Femur (tissue), 1 donor: ENCODE measurements at regions not wholly inside any gene's neighbourhood (a gene's known extent, or its start where the extent isn't known, plus 50 kb on each side); places are given as distances from the start of the nearest gene placed in this dataset.
"Not testable (repeated sequence)": the region's sequence is repeated elsewhere in the genome, so short reads cannot be mapped to it uniquely, and the experiment has no call there.

ENCODE experiments used
- DNase-seq: peaks from one replicate; pipeline ENCODE4 v3.0.0-alpha.2; 2017

DNA sequence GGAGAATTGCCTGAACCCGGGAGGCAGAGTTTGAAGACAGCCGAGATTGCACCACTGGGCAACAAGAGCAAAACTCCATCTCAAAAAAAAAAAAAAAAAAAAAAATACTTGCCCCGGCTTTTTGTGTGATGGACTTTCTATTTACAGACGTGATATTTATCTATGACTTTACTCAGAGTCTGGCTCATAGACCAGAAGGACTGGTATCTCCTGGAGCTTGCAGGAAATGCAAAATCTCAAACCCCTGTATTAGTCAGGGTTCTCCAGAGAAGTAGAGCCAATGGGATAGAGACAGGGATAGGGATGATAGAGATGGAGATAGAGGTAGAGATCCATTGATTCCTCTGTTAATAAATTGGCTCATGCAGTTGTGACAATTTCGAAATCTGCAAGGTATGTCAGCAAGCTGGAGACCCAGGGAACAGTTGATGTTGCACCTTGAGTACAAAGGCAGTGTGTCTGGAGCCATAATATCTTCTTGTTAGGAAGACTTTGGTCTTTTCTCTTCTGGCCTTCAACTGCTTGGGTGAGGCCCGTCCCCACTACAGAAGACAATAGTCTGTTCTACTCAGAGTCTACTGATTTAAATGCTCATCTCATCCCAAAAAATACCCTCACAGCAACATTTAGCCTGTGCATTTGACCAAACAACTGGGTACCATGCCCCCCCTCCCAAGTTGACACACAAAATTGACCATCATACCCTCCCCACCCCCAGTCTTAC lies 195.4 kb upstream of the MSX2 start:
- DNase-seq = no peak

DNA sequence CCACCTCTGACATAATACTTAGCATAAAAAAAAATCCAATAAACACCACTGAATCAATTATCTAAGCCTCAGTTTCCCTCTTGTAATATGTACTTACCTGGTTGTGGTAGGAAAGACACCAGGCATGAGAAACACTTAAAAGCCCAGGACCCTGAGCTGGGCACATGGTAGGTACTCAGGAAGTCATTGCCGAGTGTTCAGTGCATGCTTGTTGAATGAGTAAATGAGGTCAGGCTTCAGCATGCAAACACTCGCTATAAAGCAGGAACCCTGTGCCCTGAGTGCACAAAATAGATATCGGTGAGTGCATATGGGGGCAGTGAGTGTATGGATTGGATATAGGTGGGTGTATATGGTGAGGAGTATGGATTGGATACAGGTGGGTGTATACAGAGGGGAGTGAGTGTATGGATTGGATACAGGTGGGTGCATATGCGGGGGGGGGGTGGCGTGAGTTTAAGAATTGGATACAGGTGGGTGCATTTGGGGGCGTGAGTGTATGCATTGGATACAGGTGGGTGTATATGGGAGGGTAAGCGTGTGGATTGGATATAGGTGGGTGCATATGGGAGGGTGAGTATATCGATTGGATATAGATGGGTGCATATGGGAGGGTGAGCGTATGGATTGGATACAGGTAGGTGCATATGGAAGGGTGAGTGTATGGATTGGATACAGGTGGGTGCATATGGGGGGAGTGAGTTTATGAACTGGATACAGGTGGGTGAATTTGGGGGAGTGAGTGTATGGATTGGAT lies 194.3 kb upstream of the MSX2 start:
- DNase-seq = no peak

DNA sequence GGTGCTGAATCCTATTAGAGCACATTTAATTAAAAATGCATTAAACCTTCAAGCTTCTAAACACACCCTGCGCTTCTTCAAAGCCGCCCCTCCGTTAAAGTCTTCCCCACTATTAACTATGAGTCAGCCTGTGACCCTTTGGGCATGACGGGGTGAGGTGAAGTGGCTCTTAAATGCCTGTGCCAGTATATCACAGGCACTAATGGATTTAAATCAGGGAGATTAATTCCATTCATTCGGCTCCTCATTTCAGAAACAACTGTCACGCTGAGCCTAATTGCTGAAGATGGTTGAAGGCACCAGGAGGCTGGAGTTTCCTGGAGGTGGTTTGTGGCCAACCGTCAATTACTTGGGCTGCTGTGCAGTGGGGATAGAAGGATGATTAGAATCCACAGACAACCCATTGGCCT lies 192.6 kb upstream of the MSX2 start:
- no peak for DNase-seq

- peak; percentile 46 for DNase-seq
Observed at GRCh38 chr5:174532455-174533453, 191.6 kb upstream of the MSX2 start.

DNA sequence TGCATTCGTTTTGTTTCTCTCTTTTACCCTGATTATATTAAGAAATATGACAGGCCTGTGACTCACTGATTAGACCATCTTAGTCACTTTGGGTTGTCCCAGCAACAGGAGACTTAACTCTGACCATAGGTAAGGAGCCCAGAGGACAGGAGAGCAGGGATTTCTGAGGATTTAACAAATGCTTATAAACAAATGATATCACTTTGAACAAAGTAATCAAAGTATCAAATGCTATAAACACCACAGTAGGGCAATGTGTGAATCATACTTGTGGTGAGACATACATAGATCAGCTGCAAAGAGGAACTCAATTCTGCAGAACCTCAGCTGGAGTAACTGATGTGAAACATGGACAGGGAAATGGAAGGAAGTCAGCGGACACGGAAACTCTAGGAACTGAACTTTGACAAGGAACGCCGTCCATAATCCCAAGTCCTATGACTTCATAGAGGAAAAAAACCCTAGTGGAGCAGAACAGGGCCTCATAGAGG lies 190.6 kb upstream of the MSX2 start:
- DNase-seq = no peak

- DNase-seq = no peak
Observed at GRCh38 chr5:174535669-174536068, 188.7 kb upstream of the MSX2 start.

- DNase-seq = not testable (repeated sequence)
Observed at GRCh38 chr5:174539823-174540222, 184.6 kb upstream of the MSX2 start.

DNA sequence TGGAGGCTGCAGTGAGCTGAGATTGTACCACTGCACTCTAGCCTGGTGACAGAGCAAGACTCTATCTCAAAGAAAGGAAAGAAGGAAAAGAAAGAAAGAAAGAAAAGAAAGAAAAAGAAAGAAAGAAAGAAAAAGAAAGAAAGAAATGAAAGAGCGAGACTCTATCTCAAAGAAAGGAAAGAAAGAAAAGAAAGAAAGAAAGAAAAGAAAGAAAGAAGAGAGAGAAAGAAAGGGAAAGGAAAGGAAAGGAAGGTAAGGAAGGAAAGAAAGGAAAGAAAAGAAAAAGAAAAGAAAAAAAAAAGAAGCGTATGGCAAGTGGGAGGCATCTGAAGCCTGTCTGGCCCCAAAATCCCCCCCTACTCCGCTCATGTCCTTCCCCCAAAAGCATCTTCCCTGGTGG lies 182.3 kb upstream of the MSX2 start:
- DNase-seq = no peak

DNA sequence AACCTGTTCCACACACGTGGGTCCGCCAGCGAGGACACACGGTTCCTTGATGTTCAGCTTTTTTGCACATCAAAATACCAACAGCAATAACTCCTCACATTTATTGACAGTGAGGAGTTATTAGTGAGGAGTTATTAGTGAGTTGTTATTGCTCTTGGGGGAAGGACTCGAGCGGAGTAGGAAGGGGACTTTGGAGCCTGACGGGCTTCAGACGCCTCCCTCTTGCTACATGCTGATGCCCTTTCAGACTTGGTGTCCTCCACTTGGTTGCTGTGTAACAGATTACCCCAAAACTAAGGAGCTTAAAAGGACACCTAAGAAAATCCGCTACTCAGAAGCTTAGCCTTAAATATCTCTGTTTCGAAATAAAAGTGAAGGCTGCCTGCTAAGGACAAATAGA lies 181.9 kb upstream of the MSX2 start:
- DNase-seq = no peak

DNA sequence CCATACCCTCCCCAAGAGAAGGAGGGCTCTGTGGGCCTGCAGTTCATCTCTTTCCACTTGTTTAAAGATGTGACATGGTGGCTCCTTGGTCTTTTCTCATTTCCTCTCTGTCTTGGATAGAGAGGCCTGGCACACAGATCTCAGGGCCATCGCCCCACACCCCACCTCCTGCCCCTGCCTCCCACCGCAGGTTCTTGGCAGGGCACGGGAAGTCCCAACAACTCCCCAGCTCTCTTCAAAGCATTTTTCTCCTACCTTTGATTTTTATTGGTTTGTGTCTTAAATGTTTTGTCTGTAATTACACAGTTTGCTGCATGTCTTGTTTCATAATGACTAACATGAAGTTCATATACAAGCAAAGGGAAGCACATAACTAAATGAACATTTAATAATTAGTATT lies 178.5 kb upstream of the MSX2 start:
- no peak for DNase-seq

DNA sequence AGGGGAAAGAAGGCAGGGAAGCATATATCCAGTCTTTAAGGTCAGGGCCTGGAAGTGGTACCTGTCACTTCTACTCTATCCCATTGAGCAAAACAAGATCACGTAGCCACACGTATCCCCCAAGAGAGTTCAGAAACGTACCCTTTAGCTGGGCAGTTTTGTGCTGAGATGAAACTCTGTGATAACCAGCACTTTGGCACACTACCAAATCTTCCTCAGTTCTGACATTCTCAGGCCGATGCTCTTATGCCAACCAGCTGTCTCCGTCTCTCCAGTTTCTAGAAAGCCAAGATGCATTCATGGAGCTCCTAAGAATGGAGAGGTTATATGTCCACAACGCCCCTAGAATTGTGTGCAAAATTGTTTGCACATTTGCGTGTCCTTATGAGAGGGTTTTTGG lies 176.6 kb upstream of the MSX2 start:
- DNase-seq = no peak

DNA sequence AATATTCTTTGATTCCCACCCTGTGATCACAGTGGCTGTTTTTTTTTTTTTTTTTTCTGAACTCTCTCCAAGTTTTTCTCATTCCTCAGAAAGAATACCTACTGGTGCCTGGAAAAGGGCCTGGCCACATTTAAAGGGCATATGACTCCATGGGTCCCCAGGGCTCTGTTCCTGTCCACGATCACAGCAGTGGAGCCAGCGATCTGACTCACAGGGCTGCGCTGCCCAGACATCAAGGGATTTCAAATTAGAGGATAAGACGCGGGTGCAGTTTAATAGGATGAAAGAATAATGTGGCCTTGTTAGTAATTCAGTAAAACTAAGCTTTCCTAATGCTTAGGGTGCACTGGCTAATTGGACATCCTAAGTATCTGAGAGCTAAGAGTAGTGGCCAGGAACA lies 175.1 kb upstream of the MSX2 start:
- DNase-seq = no peak

DNA sequence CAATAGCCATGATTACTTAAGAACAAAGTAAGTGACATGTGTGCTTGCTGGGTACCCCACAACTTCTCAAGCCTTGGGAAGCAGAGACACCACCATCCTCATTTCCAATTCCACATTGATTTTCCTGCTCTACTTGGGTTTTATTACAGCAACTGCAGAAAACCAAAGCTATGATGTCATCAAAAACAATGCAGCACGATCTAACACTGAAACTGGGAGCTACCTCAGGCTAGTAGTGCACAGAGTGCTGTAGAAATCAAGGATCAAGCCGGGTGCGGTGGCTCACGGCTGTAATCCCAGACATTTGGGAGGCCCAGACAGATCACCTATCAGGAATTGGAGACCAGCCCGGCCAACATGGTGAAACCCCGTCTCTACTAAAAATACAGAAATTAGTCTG lies 174.4 kb upstream of the MSX2 start:
- DNase-seq = no peak

GRCh38 chr5:174552428-174552827 lies 172.0 kb upstream of the MSX2 start:
- DNase-seq = no peak

- peak; percentile 65 for DNase-seq
Observed at GRCh38 chr5:174553556-174553955, 170.8 kb upstream of the MSX2 start.

DNA sequence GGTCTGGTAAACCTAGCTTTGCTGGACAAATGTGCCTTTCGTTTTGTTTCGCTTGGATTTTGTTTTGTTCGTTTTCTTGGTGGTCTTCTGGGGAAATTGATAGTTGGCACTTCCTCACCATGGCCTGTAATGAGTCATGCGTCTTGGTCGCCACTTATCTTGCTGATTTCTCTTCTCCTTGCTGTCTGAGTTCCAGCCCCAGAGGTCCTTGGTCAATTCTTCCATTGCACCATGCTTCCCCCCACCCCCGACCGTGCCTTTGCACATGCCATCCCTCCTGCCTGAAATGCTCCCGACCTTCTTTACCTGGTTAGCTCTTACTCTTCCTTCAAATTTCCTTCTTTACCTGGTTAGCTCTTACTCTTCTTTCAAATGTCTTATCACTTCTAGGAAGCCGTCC lies 168.7 kb upstream of the MSX2 start:
- no peak for DNase-seq

DNA sequence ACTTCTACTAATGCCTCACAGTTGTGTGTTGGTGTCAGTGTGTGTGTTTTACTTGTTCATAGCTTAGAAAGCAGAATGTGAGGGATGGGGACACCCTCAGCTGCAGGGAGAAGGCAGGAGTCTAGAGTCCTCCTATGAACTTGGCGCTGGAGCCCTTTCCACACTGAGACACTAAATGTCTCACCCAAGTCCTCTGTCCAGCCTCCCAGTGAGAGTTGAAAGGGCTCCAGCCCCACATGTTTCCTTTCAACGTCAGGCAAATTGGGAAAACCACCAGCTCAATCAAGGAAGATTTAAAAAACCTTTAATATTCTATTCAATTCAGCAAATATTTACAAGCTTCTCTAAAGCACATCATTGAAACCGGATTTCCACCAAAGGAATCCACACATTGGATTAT lies 167.6 kb upstream of the MSX2 start:
- DNase-seq = no peak

DNA sequence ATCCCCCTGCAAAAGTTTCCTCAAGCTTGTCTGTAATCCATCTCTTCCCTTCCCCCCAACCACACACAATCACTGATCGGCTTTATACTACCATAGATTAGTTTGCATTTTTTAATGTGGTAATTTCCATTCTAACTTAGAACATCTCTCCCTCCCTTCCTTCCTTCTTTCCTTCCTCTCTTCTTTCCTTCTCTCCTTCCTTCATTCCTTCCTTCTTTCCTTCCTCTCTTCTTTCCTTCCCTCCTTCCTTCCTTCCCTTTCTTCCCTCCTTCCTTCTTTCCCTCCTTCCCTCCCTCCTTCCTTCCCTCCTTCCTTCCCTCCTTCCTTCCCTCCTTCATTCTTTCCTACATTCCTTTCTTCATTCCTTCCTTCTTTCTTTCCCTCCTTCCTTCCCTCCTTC lies 166.2 kb upstream of the MSX2 start:
- DNase-seq = no peak

DNA sequence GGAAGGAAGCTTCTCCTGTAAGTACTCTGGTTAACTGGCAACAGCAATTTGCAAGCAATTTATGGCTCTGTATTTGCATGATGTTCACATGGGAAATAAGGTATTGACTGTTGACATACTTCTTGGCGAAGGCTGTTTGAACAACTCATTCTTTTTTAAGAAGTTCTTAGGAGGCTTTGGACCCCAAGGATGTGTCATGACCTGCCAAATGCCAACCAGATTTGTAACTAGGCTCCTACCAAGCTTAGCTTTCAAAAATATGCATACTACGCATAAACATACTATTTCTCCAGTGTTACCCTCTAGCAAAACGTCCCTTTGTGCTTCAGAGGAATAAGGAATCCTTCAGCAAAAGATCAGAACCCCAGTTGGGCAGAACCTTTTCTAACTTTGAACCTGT lies 165.2 kb upstream of the MSX2 start:
- DNase-seq = no peak

DNA sequence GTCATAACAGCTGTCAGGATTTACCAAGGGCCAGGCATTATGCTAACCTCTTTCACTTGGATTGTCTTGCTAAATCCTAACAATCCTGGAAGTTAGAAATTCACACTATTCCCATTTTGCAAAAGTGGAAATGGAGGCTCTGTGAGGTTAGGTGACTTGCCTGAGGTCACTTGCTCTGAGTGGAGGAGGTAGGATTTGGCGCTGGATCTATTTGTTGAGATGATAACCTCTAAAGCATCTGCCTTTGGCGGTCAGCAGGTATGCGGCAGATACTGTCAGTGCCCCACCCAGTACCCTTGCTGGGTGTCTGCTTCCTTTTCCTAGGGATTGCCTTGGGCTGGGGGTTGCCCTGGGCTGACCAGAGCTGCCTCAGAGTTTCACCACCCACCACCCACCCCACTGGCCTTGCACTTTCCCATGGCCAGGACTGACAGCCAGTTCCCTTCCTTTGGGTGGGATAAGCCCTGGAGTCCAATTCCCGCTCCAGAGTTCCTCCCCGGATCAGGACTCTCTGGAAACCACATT lies 164.8 kb upstream of the MSX2 start:
- DNase-seq = no peak

GRCh38 chr5:174560861-174561260 lies 163.5 kb upstream of the MSX2 start:
- DNase-seq = no peak

DNA sequence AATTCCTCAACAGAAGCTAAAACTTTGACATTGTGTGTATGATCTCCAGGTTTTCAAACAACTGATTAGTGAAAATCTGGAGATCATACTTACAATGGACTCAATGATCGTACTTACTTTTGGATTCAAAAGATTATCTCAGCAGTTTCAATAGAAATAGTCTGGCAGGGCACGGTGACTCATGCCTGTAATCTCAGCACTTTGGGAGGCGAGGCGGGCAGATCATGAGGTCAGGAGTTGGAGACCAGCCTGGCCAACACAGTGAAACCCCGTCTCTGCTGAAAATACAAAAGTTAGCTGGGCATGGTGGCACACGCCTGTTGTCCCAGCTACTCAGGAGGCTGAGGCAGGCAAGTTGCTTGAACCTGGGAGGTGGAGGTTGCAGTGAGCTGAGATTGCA lies 161.3 kb upstream of the MSX2 start:
- not testable (repeated sequence) for DNase-seq

DNA sequence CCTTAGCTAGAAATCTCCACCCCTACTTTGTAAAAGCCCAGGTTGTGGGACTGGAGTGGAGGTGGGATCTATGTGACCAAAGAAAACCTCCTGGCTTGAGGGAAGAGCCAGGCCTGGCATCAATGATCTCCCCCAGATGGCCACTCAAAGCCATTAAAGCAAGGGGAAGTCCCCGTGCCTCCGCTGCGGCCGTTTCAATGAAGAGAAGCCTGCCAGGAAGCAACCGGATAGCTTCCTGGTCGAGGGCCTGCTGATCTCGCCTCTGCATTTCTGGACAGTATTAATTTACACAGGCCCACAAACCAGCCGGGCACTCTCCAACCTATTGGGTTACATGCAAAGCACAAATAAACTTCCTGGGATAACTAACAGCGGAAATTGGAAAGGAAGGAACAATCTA lies 160.5 kb upstream of the MSX2 start:
- DNase-seq = peak; percentile 67
